ENCODE measurements at regions not wholly inside any gene's neighbourhood (a gene's known extent, or its start where the extent isn't known, plus 50 kb on each side); places are given as distances from the start of the nearest gene placed in this dataset.
A peak's percentile ranks its signal among the peaks of the same experiment; 100 is the strongest.

GRCh38 chr14:71481021-71481654 is 451.1 kb upstream of the RGS6 start:
- DNase-seq = no peak
- TF ChIP-seq GATA1 (IDR thresholded peaks at IDR 0.05; ENCODE audit: low read depth, low read length) (no peak), POLR2A (IDR thresholded peaks at IDR 0.05; ENCODE audit: low read length) (no peak)

GRCh38 chr14:71482671-71483070 is 449.6 kb upstream of the RGS6 start:
- no peak for DNase-seq
- TF ChIP-seq GATA1 (IDR thresholded peaks at IDR 0.05; ENCODE audit: low read depth, low read length) (no peak), POLR2A (IDR thresholded peaks at IDR 0.05; ENCODE audit: low read length) (no peak)

- TF ChIP-seq GATA1 (IDR thresholded peaks at IDR 0.05; ENCODE audit: low read depth, low read length) (no peak), POLR2A (IDR thresholded peaks at IDR 0.05; ENCODE audit: low read length) (no peak)
- no peak for DNase-seq
Observed at GRCh38 chr14:71483154-71483553, 449.1 kb upstream of the RGS6 start.

GRCh38 chr14:71485833-71486232 is 446.4 kb upstream of the RGS6 start:
- TF ChIP-seq GATA1 (IDR thresholded peaks at IDR 0.05; ENCODE audit: low read depth, low read length) (no peak), POLR2A (IDR thresholded peaks at IDR 0.05; ENCODE audit: low read length) (no peak)
- no peak for DNase-seq

DNA sequence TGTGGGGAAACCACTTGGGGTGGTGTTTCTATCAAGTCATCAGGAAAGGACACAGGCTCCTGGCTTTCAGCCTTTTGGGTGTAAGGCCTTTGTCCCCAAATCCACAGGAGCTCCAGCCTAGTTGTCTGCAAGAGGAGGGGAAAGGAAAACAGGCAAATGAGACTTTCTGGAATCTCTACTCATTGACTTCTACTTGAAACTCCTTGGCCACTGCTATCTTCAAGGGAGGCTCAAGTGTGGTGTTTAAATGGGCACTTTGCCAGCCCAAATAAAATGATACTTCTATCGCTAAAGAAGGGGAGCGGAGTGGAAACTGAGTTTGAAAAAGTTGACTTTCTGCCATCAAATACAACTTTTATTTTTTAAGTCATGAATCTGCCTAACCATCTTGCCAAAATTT is 445.9 kb upstream of the RGS6 start:
- TF ChIP-seq POLR2A (IDR thresholded peaks at IDR 0.05; ENCODE audit: low read length) = no peak
- no peak for TF ChIP-seq GATA1 (IDR thresholded peaks at IDR 0.05; ENCODE audit: low read depth, low read length)
- DNase-seq = peak; percentile 11 to 31

GRCh38 chr14:71487449-71487848 is 444.8 kb upstream of the RGS6 start:
- no peak for DNase-seq
- no peak for TF ChIP-seq GATA1 (IDR thresholded peaks at IDR 0.05; ENCODE audit: low read depth, low read length)
- no peak for TF ChIP-seq POLR2A (IDR thresholded peaks at IDR 0.05; ENCODE audit: low read length)

- TF ChIP-seq GATA1 (IDR thresholded peaks at IDR 0.05; ENCODE audit: low read depth, low read length) (no peak), POLR2A (IDR thresholded peaks at IDR 0.05; ENCODE audit: low read length) (no peak)
- peak; percentile 25 to 41 for DNase-seq
Observed at GRCh38 chr14:71487941-71488340, 444.3 kb upstream of the RGS6 start.

DNA sequence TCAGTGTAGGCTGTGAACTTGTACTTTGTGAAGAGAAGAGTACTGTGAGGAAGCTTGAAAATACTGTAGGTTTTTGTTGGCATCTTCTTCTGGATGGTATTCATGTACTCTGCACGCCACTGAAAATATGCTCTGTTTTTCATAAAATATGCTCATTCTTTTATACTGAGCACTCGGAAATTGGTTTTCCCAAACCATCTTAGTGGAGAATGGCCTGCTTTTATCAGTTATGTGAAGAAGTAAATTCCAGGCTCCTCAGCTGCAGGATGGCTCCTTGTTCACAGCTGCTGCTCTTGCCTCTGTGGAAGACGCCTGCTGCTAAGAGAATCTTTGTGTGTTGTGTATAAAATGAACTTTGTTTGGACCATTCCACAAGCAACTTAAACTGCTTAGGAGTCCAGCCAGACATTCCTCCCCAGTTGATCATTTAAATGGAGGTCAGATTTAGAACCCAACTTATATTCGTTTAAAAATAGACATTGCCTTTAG is 443.5 kb upstream of the RGS6 start:
- TF ChIP-seq POLR2A (IDR thresholded peaks at IDR 0.05; ENCODE audit: low read length) (no peak), GATA1 (IDR thresholded peaks at IDR 0.05; ENCODE audit: low read depth, low read length) (no peak)
- DNase-seq = peak in 1 of 2 experiments; percentile 17

GRCh38 chr14:71489742-71490141 is 442.5 kb upstream of the RGS6 start:
- peak in 1 of 2 experiments; percentile 5 for DNase-seq
- TF ChIP-seq GATA1 (IDR thresholded peaks at IDR 0.05; ENCODE audit: low read depth, low read length) (no peak), POLR2A (IDR thresholded peaks at IDR 0.05; ENCODE audit: low read length) (no peak)

GRCh38 chr14:71491931-71492330 is 440.3 kb upstream of the RGS6 start:
- no peak for TF ChIP-seq POLR2A (IDR thresholded peaks at IDR 0.05; ENCODE audit: low read length)
- no peak for TF ChIP-seq GATA1 (IDR thresholded peaks at IDR 0.05; ENCODE audit: low read depth, low read length)
- no peak for DNase-seq

- TF ChIP-seq POLR2A (IDR thresholded peaks at IDR 0.05; ENCODE audit: low read length) (no peak), GATA1 (IDR thresholded peaks at IDR 0.05; ENCODE audit: low read depth, low read length) (no peak)
Observed at GRCh38 chr14:71492346-71492745, 439.9 kb upstream of the RGS6 start.

GRCh38 chr14:71497645-71498086 is 434.6 kb upstream of the RGS6 start:
- DNase-seq = no peak
- no peak for TF ChIP-seq POLR2A (IDR thresholded peaks at IDR 0.05; ENCODE audit: low read length)
- no peak for TF ChIP-seq GATA1 (IDR thresholded peaks at IDR 0.05; ENCODE audit: low read depth, low read length)

More at GRCh38 chr14:71492346-71492745, 439.9 kb upstream of the RGS6 start:
- peak in 1 of 2 experiments; percentile 8 for DNase-seq

- no peak for DNase-seq
- TF ChIP-seq GATA1 (IDR thresholded peaks at IDR 0.05; ENCODE audit: low read depth, low read length) = no peak
- no peak for TF ChIP-seq POLR2A (IDR thresholded peaks at IDR 0.05; ENCODE audit: low read length)
Observed at GRCh38 chr14:71498212-71498611, 434.0 kb upstream of the RGS6 start.

DNA sequence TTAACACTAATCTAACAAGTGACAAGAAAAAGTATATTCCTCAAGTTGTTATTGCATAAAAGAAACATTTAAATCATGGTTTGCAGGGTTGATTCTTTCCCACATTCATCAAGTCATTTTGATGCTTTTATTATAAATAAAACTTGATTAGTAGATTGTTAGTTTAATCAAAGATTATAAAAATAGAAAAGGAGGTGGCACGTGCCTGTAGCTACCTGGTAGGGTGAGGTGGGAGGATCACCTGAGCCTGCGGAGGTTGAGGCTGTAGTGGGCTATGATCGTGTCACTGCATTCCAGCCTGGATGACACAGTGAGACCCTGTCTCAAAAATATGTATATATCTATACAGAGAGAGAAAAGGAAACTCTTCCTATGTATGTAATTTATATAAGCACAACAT is 433.2 kb upstream of the RGS6 start:
- no peak for TF ChIP-seq GATA1 (IDR thresholded peaks at IDR 0.05; ENCODE audit: low read depth, low read length)
- no peak for TF ChIP-seq POLR2A (IDR thresholded peaks at IDR 0.05; ENCODE audit: low read length)

GRCh38 chr14:71507681-71508080 is 424.5 kb upstream of the RGS6 start:
- TF ChIP-seq POLR2A (IDR thresholded peaks at IDR 0.05; ENCODE audit: low read length) (no peak), GATA1 (IDR thresholded peaks at IDR 0.05; ENCODE audit: low read depth, low read length) (no peak)
- DNase-seq = no peak

More for the DNA sequence above, 433.2 kb upstream of the RGS6 start:
- DNase-seq = no peak

Data from erythroblast (primary cell).